MM.1S (cell line): ENCODE measurements at regions not wholly inside any gene's neighbourhood (a gene's known extent, or its start where the extent isn't known, plus 50 kb on each side); places are given as distances from the start of the nearest gene placed in this dataset.

Source experiments
- CTCF ChIP-seq: fragments of 300-600 bp; sonication (generic); IDR thresholded peaks from 2 replicates; pipeline ENCODE4 v1.5.1; 2016; ENCODE audit warnings: antibody characterized with exemption, low read length, mixed read lengths
- EZH2phosphoT487 ChIP-seq: fragments of 300-600 bp; sonication (generic); IDR thresholded peaks from 2 replicates; pipeline ENCODE4 v1.6.1; 2018; ENCODE audit warnings: antibody characterized with exemption, low read length

GRCh38 chr7:126016722-126017121, 1087.1 kb upstream of the POT1 start:
- no peak for TF ChIP-seq CTCF
- no peak for TF ChIP-seq EZH2phosphoT487
